Limb (tissue), 2 donors: ENCODE measurements at regions not wholly inside any gene's neighbourhood (a gene's known extent, or its start where the extent isn't known, plus 50 kb on each side); places are given as distances from the start of the nearest gene placed in this dataset.
"Not testable (repeated sequence)": the region's sequence is repeated elsewhere in the genome, so short reads cannot be mapped to it uniquely, and the experiment has no call there.

Source experiments
- DNase-seq, 2 donors: peaks; one replicate each; pipeline ENCODE4 v3.0.0-alpha.2; 2016; ENCODE audit errors: extremely low spot score in 2 of 2

DNA sequence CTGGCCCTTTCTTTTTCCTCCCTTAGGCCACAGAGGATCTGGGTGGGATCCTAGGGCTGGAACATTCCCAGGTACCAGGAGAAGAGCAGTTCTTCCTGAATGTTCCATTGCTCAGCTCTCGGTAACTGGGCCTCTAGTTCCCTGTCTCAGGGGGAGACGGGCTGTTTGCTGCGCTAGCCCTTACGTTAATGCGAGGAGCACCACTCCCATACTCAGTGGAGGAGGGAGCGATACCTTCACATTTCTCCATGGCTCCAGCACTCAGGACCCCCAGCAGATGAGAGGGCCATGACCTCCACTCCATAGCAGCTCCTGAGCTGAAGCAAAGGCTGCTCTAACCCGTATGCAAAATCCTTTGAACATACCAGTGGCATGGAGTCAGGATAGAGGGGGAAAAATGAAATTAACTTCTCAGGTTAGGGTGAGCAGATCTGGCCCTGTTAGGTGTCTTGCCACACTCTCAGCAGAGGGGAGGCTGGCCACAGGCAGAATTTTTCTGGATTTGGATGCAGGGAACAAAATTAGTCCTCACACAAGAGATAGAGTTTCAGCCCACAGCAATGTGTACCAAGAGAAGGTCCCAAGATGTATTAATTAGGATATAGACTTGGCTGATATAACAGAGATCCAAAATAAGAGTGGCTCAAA, 206.7 kb downstream of the ZFP36L2 start:
- no peak for DNase-seq

DNA sequence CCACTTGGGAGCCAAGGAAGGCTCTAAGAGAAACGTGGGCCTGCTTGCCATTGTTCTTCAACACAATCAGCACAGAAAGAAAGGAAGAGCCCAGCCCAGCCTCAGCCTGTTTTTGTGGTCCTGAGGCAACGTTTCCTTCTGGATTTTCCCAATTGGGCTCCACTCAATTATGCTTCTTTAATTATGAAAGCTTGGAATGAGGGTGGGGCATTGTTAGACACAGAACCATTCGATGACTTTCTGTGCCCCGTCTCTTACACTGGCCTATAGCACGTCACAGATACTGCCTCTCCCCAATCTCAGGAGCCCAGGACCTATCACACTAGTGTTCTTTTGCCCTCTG, 207.4 kb downstream of the ZFP36L2 start:
- DNase-seq: no peak

DNA sequence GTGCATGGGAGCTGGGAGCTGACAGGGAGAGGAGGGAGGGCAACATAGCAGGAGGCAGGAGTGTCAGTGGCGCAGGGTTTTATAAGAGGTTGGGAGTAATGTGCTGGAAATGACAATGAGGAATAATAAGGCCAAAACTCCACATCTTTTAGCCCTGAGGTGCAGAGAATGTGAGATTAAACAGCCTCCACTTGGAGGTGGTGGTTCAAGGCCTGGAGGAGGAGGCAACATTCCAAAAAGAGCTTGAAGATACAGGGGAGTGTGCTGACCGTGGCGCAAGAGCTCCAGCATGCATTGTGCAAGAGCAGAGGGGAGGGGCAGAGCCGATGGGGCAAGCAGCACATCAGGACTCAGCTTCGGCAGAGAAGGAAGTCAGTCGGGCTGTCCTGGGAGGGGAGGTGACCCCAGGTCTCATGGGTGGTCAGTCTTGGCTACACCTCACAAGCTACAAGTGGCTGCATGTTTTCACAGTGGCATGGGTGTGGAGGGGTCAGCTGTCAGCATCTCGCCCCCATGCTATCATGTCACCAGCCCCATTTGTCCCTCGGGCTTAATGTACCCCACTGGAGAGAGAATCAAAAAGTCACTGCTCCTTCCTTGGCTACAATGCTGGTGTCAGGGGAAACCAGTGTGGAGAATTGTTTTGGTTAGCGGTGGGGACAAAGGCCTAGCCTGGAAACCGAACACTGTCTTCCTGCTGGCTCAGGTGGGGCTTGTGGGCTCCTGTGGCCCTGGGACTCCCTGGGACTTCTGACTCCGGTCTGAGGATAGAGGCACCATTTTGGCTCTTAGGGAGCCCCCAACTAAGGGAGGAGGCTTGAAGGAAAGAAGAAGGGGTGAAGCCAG, 208.0 kb downstream of the ZFP36L2 start:
- no peak for DNase-seq

DNA sequence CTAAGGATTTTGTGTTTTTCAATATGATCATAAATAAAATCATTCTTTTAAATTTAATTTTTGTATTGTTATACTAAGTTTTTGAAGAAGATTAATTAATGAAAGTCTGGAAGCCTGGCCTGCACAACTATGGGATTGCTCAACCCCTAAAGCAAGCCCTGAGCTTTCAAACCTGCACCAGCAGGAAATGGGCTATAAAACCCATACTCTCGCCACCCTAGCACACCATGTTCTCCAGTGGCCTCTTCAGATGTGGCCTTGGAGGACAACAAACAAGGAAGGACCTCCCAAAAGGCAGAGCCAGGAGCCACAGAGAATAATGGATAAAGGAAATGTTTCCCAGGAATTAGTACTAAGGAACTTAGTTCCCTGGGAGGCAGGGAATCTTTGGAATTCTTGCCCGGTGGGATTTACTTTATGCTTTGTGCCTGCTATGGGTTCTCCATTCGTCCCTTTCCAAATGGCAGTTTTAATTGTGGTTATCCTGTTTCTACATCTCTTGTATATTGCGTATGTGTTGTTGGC, 212.5 kb downstream of the ZFP36L2 start:
- DNase-seq: no peak

DNA sequence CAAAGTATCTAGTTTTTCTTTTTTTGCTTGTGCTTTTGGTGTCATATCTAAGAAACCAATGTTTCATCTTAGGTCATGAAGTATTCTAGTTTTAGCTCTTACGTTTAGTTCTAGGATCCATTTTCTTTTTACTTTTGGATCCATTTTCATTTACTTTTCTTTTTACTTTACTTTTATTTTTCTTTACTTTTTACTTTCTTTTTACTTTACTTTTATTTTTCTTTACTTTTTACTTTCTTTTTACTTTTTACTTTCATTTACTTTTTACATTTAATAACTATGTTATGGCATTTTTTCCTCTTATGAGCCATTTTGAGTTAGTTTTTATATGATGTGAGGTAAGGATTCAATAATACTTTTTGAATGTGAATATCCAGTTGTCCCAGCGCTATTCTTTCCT, 213.4 kb downstream of the ZFP36L2 start:
- no peak for DNase-seq

DNA sequence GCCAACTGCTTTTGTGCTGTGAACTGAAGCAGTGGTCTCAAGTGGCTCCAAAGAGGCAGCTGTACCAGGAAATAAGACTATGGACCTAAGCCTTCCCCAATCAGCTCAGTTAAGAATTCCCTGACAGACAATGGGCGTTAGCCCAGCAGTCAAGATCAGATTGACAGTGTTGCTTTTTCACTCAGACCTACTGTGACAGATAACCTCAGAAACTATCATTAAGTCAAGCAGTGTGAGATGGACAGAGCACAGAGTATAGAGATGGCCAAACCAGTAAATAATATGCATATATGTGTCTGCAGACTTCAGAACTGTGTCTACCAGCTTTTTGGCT, 215.3 kb downstream of the ZFP36L2 start:
- DNase-seq: no peak

DNA sequence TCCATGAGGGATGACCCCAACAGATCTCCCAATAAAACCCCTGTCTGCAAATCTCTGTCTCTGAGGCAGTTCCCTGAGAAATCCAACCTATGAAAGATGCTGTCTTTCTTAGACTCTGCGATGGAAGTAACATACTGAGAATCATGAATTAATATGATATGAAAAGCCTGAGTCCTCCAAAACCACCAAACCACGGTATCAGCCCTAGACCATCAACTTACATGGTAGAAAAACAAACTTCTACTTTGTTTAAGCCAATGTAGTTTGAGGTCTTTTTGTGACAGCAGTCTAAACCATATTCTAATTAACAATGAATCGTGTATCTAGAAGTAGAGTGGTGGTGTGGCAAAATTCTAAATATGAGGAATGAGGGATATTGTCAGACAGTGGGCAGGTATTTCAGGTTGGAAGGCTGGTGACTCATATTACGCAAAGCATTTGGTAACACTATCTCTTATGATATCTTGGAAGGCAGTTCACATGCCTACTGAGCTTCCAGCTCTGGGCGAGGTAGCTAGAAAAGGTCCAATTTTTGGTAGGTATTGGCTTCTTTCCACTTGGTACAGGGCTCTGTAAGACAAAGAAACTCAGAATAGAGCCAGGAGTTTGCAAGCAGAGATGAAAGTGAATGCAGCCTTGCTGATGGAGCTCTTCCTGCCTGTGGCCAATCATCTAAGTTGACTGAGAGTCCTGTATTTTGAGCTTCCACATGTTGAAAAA, 215.8 kb downstream of the ZFP36L2 start:
- DNase-seq: no peak

DNA sequence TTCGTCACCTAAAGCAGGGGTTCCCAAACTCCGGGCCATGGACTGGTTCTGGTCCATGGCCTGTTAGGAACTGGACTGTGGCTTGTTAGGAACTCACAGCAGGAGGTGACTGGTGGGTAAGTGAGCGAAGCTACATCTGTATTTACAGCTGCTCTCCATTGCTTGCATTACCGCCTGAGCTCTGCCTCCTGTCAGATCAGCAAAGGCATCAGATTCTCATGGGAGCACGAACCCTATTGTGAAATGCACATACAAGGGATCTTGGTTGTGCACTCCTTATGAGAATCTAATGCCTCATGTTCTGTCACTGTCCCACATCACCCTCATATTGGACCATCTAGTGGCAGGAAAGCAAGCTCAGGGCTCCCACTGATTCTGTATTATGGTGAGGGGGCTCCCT, 217.0 kb downstream of the ZFP36L2 start:
- no peak for DNase-seq

DNA sequence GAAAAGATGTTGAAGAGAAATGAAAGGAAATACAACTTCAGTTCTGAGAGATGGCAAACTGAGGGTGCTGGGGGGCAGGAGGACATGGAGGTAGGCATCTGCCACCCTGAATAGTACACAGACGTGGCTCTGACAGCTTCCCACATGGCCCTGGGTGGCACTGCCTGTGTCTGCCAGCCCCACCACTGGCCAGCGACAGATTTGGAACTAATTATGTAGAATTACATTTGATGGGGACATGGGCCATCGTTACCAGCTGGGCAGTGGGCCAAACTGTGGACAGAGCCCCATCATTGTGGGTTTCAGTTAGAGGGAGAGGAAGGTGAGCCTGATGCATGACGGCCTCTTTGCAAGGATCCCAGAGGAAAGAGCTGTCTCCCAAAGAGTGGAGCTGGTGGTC, 216.0 kb upstream of the HAAO start:
- DNase-seq: no peak

DNA sequence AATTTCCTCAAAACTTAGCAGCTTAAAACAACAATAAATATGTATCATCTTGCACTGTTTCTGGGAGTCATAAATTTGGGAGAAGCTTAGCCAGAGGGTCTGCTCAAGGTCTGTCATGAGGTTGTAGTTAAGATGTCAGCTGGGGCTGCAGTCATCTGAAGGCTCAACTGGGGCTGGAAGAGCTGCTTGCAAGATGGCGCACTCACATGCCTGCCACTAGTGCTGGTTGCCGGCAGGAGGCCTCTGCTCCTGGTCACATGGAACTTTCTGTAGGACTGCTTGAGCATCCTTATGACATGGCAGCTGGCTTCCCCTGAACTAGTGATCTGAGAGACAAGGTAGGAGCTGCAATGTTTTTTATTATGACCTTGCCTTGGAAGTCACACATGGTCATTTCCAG, 215.5 kb upstream of the HAAO start:
- no peak for DNase-seq

DNA sequence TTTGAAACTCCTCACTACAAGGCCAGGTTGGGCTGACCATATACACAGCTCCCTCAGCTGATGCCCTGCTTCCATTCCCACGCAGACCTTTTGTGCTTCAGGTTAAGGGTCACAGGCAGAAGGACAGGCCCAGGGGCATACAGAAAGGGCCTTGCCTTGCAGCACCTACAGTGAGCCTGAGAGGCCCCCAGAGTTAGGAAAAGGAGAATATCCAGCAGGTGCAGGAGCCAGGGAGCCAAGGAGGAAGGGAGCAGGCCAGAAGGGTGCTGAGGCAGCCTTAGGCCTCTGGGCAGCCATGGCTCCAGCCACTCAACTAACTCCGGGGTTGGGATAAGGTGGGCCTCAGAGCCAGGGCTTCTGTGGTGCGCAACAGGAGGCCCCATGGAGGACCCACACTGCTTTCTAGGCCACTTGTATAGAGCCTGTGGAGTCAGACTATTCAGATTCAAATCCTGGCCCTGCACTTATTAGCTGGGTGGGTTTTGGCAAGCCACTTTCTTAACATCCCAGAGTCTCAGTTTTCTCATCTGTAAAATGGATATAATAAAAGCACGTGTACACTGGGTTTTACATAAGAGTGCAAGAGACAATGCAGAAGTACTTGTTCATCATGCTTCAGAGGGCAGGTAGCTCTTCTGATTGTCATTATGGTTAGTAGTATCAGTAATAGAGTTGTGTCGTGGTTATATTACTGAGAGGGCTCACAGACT, 214.6 kb upstream of the HAAO start:
- no peak for DNase-seq

DNA sequence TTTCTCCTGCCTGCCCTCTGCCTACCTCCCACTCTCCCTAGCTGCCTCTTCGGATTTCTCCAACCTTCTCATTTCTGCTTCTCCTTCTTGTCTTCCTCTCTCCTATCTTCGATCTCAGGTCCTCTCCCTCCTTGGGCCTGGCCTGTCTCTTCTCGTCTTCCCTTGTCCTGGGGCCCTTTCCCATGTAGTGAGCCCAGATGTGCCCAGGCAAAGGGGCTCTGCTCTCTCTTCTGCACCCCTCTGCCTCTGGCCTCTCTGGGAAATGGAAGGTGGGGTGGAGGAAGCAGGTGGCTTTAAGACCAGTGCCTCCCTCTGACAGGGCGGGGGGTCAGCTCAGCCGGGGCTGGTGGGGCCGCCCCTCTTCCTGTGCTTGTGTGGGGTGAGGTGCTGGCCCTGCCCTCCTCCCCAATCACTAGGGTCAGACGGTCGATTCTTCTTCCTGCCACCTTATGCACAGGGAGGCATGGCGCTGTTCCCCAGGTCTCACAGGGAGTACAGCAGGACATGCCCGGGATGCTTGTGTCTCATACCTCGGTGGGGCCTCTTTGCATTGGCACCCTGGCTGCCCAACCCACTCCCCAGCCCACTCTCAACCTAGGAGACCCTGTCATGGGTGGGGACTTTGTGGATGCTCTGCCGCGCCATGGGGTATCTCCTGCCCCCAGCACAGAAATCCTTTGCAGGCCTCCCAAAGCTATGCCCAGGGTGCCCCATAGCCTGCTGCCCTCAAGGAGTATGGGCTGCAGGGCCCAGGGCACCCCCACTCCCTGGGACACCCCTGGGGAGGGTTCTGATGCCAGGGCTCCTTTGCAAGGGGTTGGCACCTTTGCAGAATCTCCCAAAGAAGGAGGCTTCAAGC, 213.8 kb upstream of the HAAO start:
- no peak for DNase-seq

DNA sequence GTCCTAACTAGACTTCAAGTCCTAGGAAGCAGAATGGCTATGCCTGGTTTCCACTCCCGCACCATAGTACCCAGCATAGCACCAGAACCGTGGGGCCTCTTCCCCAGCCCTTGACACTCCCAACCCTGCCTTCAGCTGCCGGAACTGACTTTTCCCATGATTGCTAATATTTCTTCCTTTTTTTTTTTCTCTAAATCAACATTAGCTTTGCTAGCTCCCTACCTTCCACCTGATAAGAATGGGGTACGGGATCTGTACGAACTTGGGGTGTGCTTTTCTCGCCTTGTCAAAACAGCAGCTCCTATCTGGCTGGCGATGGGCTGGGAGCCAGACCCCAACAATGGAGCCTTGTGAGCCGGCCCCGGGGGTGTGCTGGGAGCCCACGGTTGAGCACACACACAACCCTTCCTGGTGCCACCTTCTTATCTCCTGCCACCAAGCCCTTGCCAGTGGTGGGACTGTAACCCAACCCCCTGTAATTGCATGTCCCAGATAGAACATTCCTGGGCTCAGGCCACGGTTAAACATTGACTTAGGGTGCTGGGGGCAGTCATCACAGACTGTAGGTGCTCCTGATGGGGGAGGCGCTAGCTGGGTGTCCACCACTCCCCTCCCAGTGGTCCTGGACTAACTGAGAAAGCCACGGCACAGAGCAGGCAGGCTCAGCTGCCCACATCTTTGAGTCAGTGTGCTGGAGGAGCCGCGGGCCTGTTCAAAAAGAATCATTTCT, 213.0 kb upstream of the HAAO start:
- DNase-seq: no peak

DNA sequence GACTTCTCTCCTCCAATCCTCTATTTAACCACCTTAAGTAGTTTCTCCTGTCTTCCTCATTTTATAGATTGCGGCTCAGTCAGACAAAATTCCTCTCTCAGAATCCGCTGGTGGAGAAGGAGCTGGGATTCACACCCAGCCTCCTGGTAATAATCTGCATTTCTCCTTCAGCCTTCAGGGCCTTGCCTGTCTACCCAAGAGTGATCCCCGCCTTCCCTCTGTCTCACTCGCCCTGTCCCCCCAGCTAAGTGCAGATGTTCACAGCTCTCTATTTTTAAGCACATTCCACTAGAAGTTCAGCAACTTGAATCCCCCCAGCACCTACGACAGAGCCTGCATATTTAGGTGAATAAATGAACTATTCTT, 212.5 kb upstream of the HAAO start:
- DNase-seq: no peak

DNA sequence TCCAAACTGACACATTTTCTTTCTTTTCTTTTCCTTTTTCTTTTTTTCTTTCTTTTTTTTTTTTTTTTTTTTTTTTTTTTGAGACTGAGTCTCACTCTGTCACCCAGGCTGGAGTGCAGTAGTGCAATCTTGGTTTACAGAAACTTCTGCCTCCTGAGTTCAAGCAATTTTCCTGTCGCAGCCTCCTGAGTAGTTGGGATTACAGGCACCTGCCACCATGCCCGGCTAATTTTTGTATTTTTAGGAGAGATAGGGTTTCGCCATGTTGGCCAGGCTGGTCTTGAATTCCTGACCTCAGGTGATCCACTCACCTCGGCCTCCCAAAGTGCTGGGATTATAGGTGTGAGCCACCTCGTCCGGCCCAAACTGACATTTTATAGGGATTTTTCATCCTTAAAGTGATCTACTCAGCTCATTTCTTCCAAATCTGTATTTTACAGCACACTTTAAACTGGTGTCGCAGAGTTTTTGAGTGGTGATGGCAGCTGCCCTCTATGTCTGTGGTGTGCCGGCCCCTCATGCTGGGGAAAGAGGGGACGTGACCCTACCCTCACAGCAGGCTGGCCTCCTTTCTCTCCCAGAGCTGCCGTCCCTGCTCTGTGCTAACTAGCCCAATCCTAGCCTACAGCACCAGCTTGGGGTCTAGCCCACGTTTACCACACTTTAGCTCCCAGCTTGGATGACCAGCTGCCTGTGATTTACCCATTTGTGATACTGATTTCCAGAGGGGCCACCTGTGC, 211.9 kb upstream of the HAAO start:
- DNase-seq: not testable (repeated sequence)

DNA sequence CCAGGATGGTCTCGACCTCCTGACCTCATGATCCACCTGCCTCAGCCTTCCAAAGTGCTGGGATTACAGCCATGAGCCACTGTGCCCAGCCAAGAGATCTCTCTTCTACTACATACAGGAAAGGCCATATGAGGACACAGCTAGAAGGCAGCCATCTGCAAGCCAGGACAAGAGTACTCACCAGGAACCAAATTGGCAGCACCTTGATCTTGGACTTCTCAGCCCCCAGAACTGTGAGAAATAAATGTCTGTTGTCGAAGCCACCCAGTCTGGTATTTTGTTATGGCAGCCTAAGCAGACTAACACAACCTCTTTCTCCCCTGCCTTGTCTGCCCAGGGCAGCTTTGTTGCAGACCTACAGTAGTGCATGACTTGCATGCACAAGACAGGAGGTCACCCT, 211.3 kb upstream of the HAAO start:
- no peak for DNase-seq

DNA sequence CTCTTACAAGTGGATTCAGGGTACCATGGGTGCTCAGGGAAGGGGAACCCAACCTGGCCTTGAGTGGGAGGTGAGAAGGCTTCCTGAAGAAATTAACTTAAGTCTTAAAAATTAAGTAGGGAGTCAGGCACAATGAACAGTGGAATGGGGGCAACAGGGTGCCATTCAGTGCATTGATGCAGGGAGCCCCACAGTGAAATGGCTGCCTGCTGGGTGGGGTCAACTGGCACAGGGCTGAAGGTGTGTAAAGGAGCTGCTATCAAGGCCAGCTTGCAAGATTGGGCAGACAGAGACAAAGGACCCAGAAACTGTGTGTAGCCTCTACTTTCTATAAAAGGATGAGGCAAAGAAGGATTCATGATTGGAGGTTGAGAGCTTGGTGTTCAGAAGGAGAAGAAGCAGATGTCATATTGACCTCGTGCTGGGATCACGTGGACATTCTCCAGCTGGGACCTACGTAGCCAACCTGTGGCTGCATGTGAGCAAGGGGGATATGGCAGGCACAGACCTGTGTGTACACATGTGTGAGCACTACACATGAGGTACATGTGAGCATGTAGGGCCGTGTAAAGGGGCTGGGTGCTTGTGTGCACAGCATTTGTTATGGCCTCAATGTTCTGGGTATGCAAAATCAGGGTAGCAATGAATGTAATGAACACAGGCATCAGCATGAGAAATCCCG, 209.5 kb upstream of the HAAO start:
- DNase-seq: no peak

DNA sequence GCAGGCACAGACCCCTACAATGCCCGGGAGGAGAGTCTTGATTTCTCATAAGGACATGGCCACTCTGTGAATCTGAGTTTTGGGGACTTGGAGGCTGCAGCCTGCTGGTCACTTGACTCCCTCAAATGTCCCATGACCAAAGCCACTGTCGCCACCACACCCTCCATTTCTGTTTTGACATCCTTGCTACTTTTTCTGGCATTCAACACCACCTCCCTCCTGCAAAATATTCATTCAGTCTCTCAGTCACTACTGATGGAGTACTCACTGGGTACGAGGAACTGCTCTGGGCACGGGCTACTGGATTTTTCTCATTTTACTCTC, 208.6 kb upstream of the HAAO start:
- no peak for DNase-seq
